H9 (cell line): ENCODE measurements at regions not wholly inside any gene's neighbourhood (a gene's known extent, or its start where the extent isn't known, plus 50 kb on each side); places are given as distances from the start of the nearest gene placed in this dataset.

Source experiments
- DNase-seq: peaks from one replicate; pipeline ENCODE4 v3.0.0-alpha.2; 2017
- H2AFZ ChIP-seq: one replicate; pipeline ENCODE4 v1.6.1; 2013; ENCODE audit warnings: mild to moderate bottlenecking, low read length, control low read depth, moderate library complexity
- H2AK5ac ChIP-seq: 2 replicates; pipeline ENCODE4 v1.6.1; 2013; ENCODE audit warnings: low read length, control low read depth, mixed read lengths; ENCODE audit not compliant: insufficient read length
- H2BK120ac ChIP-seq: one replicate; pipeline ENCODE4 v1.6.1; 2013; ENCODE audit warnings: low read depth, mild to moderate bottlenecking, low read length, control low read depth, inconsistent platforms; ENCODE audit not compliant: poor library complexity, severe bottlenecking
- H2BK12ac ChIP-seq: 2 replicates; pipeline ENCODE4 v1.6.1; 2013; ENCODE audit warnings: low read length, control low read depth, mixed read lengths, low read depth; ENCODE audit not compliant: insufficient read length
- H2BK15ac ChIP-seq: 2 replicates; pipeline ENCODE4 v1.6.1; 2013; ENCODE audit warnings: low read depth, low read length, control low read depth
- H2BK20ac ChIP-seq: one replicate; pipeline ENCODE4 v1.6.1; 2013; ENCODE audit warnings: low read depth, mild to moderate bottlenecking, low read length, control low read depth, inconsistent platforms; ENCODE audit not compliant: poor library complexity, severe bottlenecking
- H2BK5ac ChIP-seq: 2 replicates; pipeline ENCODE4 v1.6.1; 2013; ENCODE audit warnings: low read length, control low read depth, mixed read lengths; ENCODE audit not compliant: insufficient read length
- H3K14ac ChIP-seq: 2 replicates; pipeline ENCODE4 v1.6.1; 2013; ENCODE audit warnings: low read length, control low read depth; ENCODE audit not compliant: insufficient read depth
- H3K18ac ChIP-seq: 2 replicates; pipeline ENCODE4 v1.6.1; 2013; ENCODE audit warnings: low read depth, mild to moderate bottlenecking, mixed read lengths, low read length, control low read depth; ENCODE audit not compliant: insufficient read length
- H3K23ac ChIP-seq: 2 replicates; pipeline ENCODE4 v1.6.1; 2013; ENCODE audit warnings: low read length, control low read depth, mixed read lengths, low read depth; ENCODE audit not compliant: insufficient read length
- H3K23me2 ChIP-seq: 2 replicates; pipeline ENCODE4 v1.6.1; 2013; ENCODE audit warnings: low read depth, mild to moderate bottlenecking, mixed read lengths, low read length, control low read depth; ENCODE audit not compliant: insufficient read length, poor library complexity, severe bottlenecking
- H3K27ac ChIP-seq: 2 replicates; pipeline ENCODE4 v1.5.1; 2013; ENCODE audit warnings: low read length, control low read depth, mixed read lengths, low read depth; ENCODE audit not compliant: insufficient read length
- H3K27me3 ChIP-seq: 2 replicates; pipeline ENCODE4 v1.6.1; 2013; ENCODE audit warnings: low read length, control low read depth, inconsistent platforms; ENCODE audit not compliant: insufficient read depth
- H3K4ac ChIP-seq: 2 replicates; pipeline ENCODE4 v1.6.1; 2013; ENCODE audit warnings: low read depth, mild to moderate bottlenecking, control low read depth, inconsistent platforms, low read length, moderate library complexity
- H3K4me1 ChIP-seq: 2 replicates; pipeline ENCODE4 v1.6.1; 2013; ENCODE audit warnings: low read length, control low read depth, inconsistent platforms; ENCODE audit not compliant: insufficient read depth
- H3K4me2 ChIP-seq: 2 replicates; pipeline ENCODE4 v1.6.1; 2013; ENCODE audit warnings: low read length, control low read depth, mixed read lengths; ENCODE audit not compliant: insufficient read length, insufficient read depth
- H3K56ac ChIP-seq: 2 replicates; pipeline ENCODE4 v1.6.1; 2013; ENCODE audit warnings: low read depth, mild to moderate bottlenecking, mixed read lengths, low read length, control low read depth; ENCODE audit not compliant: insufficient read length
- H3K79me1 ChIP-seq: 2 replicates; pipeline ENCODE4 v1.6.1; 2013; ENCODE audit warnings: low read depth, mild to moderate bottlenecking, moderate library complexity, low read length, control low read depth, inconsistent platforms; ENCODE audit not compliant: insufficient read depth, poor library complexity, severe bottlenecking
- H3K79me2 ChIP-seq: 2 replicates; pipeline ENCODE4 v1.6.1; 2013; ENCODE audit warnings: low read length, control low read depth, inconsistent platforms; ENCODE audit not compliant: insufficient read depth
- H3K9ac ChIP-seq: 2 replicates; pipeline ENCODE4 v1.6.1; 2013; ENCODE audit warnings: low read length, control low read depth, mixed read lengths; ENCODE audit not compliant: insufficient read length; ENCODE audit errors: extremely low read depth
- H3K9me3 ChIP-seq: one replicate; pipeline ENCODE4 v1.6.1; 2013; ENCODE audit warnings: low read depth, low read length, inconsistent platforms; ENCODE audit not compliant: control insufficient read depth
- H3T11ph ChIP-seq: one replicate; pipeline ENCODE4 v1.6.1; 2013; ENCODE audit warnings: mild to moderate bottlenecking, low read length, control low read depth, inconsistent platforms
- H4K20me1 ChIP-seq: one replicate; pipeline ENCODE4 v1.6.1; 2013; ENCODE audit not compliant: control insufficient read depth, insufficient read length, insufficient read depth
- H4K5ac ChIP-seq: 2 replicates; pipeline ENCODE4 v1.6.1; 2013; ENCODE audit warnings: low read depth, mild to moderate bottlenecking, mixed read lengths, low read length, control low read depth; ENCODE audit not compliant: insufficient read length
- H4K8ac ChIP-seq: replicated peaks from 2 replicates; pipeline ENCODE4 v1.6.1; 2013; ENCODE audit warnings: low read length, control low read depth, mixed read lengths, low read depth; ENCODE audit not compliant: insufficient read length
- H4K91ac ChIP-seq: 2 replicates; pipeline ENCODE4 v1.6.1; 2013; ENCODE audit warnings: low read depth, mild to moderate bottlenecking, moderate library complexity, mixed read lengths, low read length, control low read depth; ENCODE audit not compliant: insufficient read length
- H3K27ac Mint-ChIP-seq, 3 experiments: 2 replicates in 2 of 3; 3 replicates in 1 of 3; pipeline ENCODE4 v1.8.0; 2020 to 2021; ENCODE audit warnings: mixed read lengths in 3 of 3, mild to moderate bottlenecking in 1 of 3, moderate library complexity in 1 of 3
- H3K27me3 Mint-ChIP-seq: 2 replicates; pipeline ENCODE4 v1.8.0; 2021; ENCODE audit warnings: low read depth, mild to moderate bottlenecking, moderate library complexity, mixed read lengths
- H3K36me3 Mint-ChIP-seq, 3 experiments: 2 replicates in 2 of 3; 3 replicates in 1 of 3; pipeline ENCODE4 v1.8.0; 2020 to 2021; ENCODE audit warnings: low read depth in 3 of 3, mixed read lengths in 3 of 3; ENCODE audit not compliant: insufficient read depth in 1 of 3
- H3K4me1 Mint-ChIP-seq, 2 experiments: 2 replicates each; pipeline ENCODE4 v1.8.0; 2020; ENCODE audit warnings: mixed read lengths in 2 of 2
- H3K4me3 Mint-ChIP-seq, 2 experiments: 2 replicates in 1 of 2; 3 replicates in 1 of 2; pipeline ENCODE4 v1.8.0; 2020 to 2021; ENCODE audit warnings: mild to moderate bottlenecking in 2 of 2, mixed read lengths in 2 of 2, moderate library complexity in 1 of 2
- H3K9me3 Mint-ChIP-seq, 2 experiments: 2 replicates in 1 of 2; 3 replicates in 1 of 2; pipeline ENCODE4 v1.8.0; 2020; ENCODE audit warnings: mild to moderate bottlenecking in 2 of 2, mixed read lengths in 2 of 2, moderate library complexity in 1 of 2
- WGBS: extraction: QIAGEN DNeasy Blood & Tissue Kit; methylation state at CpG from one replicate; pipeline ENCODE4 v1.1.7; 2013; ENCODE audit warnings: missing lambda C conversion rate, low lambda C conversion rate, mixed read lengths; ENCODE audit not compliant: insufficient read length; ENCODE audit errors: extremely low coverage; 5-methylcytosine and 5-hydroxymethylcytosine counted together
- TF ChIP-seq, protein P1 (sequence below): fragments of 200-600 bp; sonication (generic); conservative IDR thresholded peaks from 3 replicates; pipeline ENCODE4 v1.8.0; 2021; ENCODE audit warnings: antibody characterized with exemption, mild to moderate bottlenecking

DNA sequence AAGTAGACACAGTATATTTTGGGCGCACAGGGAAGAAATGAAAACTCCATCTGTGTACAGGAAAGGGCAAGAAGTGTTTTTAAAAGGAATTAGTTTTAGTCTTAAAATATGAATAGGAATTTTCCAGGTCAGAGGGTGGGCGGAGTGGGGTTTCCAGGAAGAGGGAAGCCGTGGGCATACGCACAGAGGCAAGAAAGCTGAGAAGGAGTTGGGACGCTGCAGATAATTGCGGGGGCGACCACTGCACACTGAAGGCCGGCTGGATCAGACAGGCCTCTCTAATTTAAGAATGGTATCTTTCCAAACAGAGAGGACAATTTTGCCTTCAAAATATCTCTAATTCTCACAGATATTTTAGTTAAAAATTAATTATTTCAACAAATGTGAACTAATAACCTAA, 189.1 kb upstream of the INHBA start:
- Histone ChIP-seq H3T11ph (no peak overlapping the region), H3K27ac (no peak overlapping the region), H3K4me1 (0 out of 2 replicates have a peak, but pooled peaks cover 2% of the 10 kb centered on the region), H3K18ac (no peak overlapping the region), H2BK20ac (no peak overlapping the region), H3K79me1 (no peaks in the 10 kb centered on the region), H2BK5ac (no peak overlapping the region), H2AFZ (no peak overlapping the region), H3K56ac (no peak overlapping the region), H3K4ac (no peak overlapping the region), H3K23me2 (no peaks in the 10 kb centered on the region), H3K14ac (no peak overlapping the region), H2AK5ac (no peak overlapping the region), H4K91ac (no peak overlapping the region), H3K4me2 (no peak overlapping the region), H3K27me3 (no peaks in the 10 kb centered on the region), H4K20me1 (no peaks in the 10 kb centered on the region), H4K5ac (no peak overlapping the region), H3K23ac (no peak overlapping the region), H2BK12ac (no peak overlapping the region), H4K8ac (no peak overlapping the region), H2BK120ac (no peak overlapping the region), H3K79me2 (no peaks in the 10 kb centered on the region), H3K9ac (no peak overlapping the region), H3K9me3 (no peaks in the 10 kb centered on the region), H2BK15ac (no peak overlapping the region)
- WGBS: no CpG with 5 or more reads among the region's 8 CpGs
- no peak for DNase-seq
- no peaks in the 10 kb centered on the region; a peak in 1 of 7 replicates for H3K36me3 Mint-ChIP-seq
- H3K27ac Mint-ChIP-seq: no peak overlapping the region
- H3K27me3 Mint-ChIP-seq: no peaks in the 10 kb centered on the region; the same call in 1 of the 2 replicates
- TF ChIP-seq, protein P1, sequence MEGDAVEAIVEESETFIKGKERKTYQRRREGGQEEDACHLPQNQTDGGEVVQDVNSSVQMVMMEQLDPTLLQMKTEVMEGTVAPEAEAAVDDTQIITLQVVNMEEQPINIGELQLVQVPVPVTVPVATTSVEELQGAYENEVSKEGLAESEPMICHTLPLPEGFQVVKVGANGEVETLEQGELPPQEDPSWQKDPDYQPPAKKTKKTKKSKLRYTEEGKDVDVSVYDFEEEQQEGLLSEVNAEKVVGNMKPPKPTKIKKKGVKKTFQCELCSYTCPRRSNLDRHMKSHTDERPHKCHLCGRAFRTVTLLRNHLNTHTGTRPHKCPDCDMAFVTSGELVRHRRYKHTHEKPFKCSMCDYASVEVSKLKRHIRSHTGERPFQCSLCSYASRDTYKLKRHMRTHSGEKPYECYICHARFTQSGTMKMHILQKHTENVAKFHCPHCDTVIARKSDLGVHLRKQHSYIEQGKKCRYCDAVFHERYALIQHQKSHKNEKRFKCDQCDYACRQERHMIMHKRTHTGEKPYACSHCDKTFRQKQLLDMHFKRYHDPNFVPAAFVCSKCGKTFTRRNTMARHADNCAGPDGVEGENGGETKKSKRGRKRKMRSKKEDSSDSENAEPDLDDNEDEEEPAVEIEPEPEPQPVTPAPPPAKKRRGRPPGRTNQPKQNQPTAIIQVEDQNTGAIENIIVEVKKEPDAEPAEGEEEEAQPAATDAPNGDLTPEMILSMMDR: no peak
- peaks cover 2 to 6% of the 10 kb centered on the region in 2 experiments; a peak in 3 of 4 replicates for H3K4me1 Mint-ChIP-seq
- H3K4me3 Mint-ChIP-seq: no peak overlapping the region
- H3K9me3 Mint-ChIP-seq: no peaks in the 10 kb centered on the region
